ENCODE measurements at regions not wholly inside any gene's neighbourhood (a gene's known extent, or its start where the extent isn't known, plus 50 kb on each side); places are given as distances from the start of the nearest gene placed in this dataset.

GRCh38 chr1:55618199-55618598 is 403.0 kb upstream of the USP24 start:
- no peak for TF ChIP-seq CTCF (IDR thresholded peaks at IDR 0.05)
- Histone ChIP-seq H3K27ac (ENCODE audit: low read depth in 1 of 2, low read length in 2 of 2) (no peak overlapping the region), H4K20me1 (ENCODE audit: insufficient read depth, low read length) (no peaks in the 10 kb centered on the region), H3K79me2 (ENCODE audit: insufficient read depth, low read length) (no peaks in the 10 kb centered on the region), H3K9me3 (replicated peaks in 1 of 2; ENCODE audit: control insufficient read depth in 1 of 2, insufficient read depth in 1 of 2, low read length in 2 of 2) (peaks cover 0 to 9% of the 10 kb centered on the region in 2 donors), H3K9ac (ENCODE audit: insufficient read depth, low read length, poor library complexity, severe bottlenecking) (no peak overlapping the region), H3K27me3 (ENCODE audit: control insufficient read depth in 2 of 2, insufficient read depth in 2 of 2, low read length in 2 of 2) (no peaks in the 10 kb centered on the region), H3K4me2 (replicated peaks; ENCODE audit: extremely low read depth, low read length, poor library complexity, severe bottlenecking) (no peak overlapping the region), H2AFZ (ENCODE audit: insufficient read depth, low read depth, low read length, poor library complexity, severe bottlenecking) (no peak overlapping the region), H3K4me3 (replicated peaks in 1 of 3; ENCODE audit: low read depth in 2 of 3, low read length in 3 of 3) (no peak overlapping the region), H3K4me1 (ENCODE audit: control insufficient read depth in 1 of 2, insufficient read depth in 2 of 2, low read length in 2 of 2) (no peaks in the 10 kb centered on the region), H3K36me3 (replicated peaks in 1 of 2; ENCODE audit: control insufficient read depth in 1 of 2, insufficient read depth in 2 of 2, low read length in 2 of 2) (no peaks in the 10 kb centered on the region)
- 80% methylated on average over 1 of the region's 1 CpG for WGBS (ENCODE audit: insufficient coverage)
- H3K27me3 Mint-ChIP-seq (ENCODE audit: low read depth in 3 of 3) = peaks cover 0 to 3% (median 2%) of the 10 kb centered on the region in 3 donors
- intact Hi-C loops (cut with micrococcal nuclease) = no loop called here
- H3K9me3 Mint-ChIP-seq = peaks cover 6 to 16% (median 10%) of the 10 kb centered on the region in 7 donors
- H3K4me1 Mint-ChIP-seq = no peaks in the 10 kb centered on the region
- no peaks in the 10 kb centered on the region for H3K36me3 Mint-ChIP-seq
- DNase-seq = no peak
- H3K27ac Mint-ChIP-seq = no peak overlapping the region
- H3K4me3 Mint-ChIP-seq = no peak overlapping the region

- H3K36me3 Mint-ChIP-seq = no peaks in the 10 kb centered on the region
- H3K27me3 Mint-ChIP-seq (ENCODE audit: low read depth in 3 of 3) = peaks cover 0 to 3% (median 2%) of the 10 kb centered on the region in 3 donors
- TF ChIP-seq CTCF (IDR thresholded peaks at IDR 0.05) = no peak
- Histone ChIP-seq H3K4me2 (replicated peaks; ENCODE audit: extremely low read depth, low read length, poor library complexity, severe bottlenecking) (no peak overlapping the region), H3K79me2 (ENCODE audit: insufficient read depth, low read length) (no peaks in the 10 kb centered on the region), H4K20me1 (ENCODE audit: insufficient read depth, low read length) (no peaks in the 10 kb centered on the region), H3K4me3 (replicated peaks in 1 of 3; ENCODE audit: low read depth in 2 of 3, low read length in 3 of 3) (no peak overlapping the region), H3K4me1 (ENCODE audit: control insufficient read depth in 1 of 2, insufficient read depth in 2 of 2, low read length in 2 of 2) (no peaks in the 10 kb centered on the region), H3K9ac (ENCODE audit: insufficient read depth, low read length, poor library complexity, severe bottlenecking) (no peak overlapping the region), H3K9me3 (replicated peaks in 1 of 2; ENCODE audit: control insufficient read depth in 1 of 2, insufficient read depth in 1 of 2, low read length in 2 of 2) (peaks cover 0 to 7% of the 10 kb centered on the region in 2 donors), H3K27me3 (ENCODE audit: control insufficient read depth in 2 of 2, insufficient read depth in 2 of 2, low read length in 2 of 2) (no peaks in the 10 kb centered on the region), H3K27ac (ENCODE audit: low read depth in 1 of 2, low read length in 2 of 2) (no peak overlapping the region), H3K36me3 (replicated peaks in 1 of 2; ENCODE audit: control insufficient read depth in 1 of 2, insufficient read depth in 2 of 2, low read length in 2 of 2) (no peaks in the 10 kb centered on the region), H2AFZ (ENCODE audit: insufficient read depth, low read depth, low read length, poor library complexity, severe bottlenecking) (no peak overlapping the region)
- H3K4me3 Mint-ChIP-seq = no peak overlapping the region
- H3K4me1 Mint-ChIP-seq = no peaks in the 10 kb centered on the region
- 82% methylated on average over 1 of the region's 2 CpGs for WGBS (ENCODE audit: insufficient coverage)
- intact Hi-C loops (cut with micrococcal nuclease) = no loop called here
- H3K9me3 Mint-ChIP-seq = peaks cover 3 to 15% (median 8%) of the 10 kb centered on the region in 7 donors
- no peak for DNase-seq
- no peak overlapping the region for H3K27ac Mint-ChIP-seq
These were observed 402.3 kb upstream of the USP24 start for GRCh38 chr1:55617288-55617982.

Measured in CD14-positive monocyte (primary cell).